ENCODE measurements at regions not wholly inside any gene's neighbourhood (a gene's known extent, or its start where the extent isn't known, plus 50 kb on each side); places are given as distances from the start of the nearest gene placed in this dataset.

DNA sequence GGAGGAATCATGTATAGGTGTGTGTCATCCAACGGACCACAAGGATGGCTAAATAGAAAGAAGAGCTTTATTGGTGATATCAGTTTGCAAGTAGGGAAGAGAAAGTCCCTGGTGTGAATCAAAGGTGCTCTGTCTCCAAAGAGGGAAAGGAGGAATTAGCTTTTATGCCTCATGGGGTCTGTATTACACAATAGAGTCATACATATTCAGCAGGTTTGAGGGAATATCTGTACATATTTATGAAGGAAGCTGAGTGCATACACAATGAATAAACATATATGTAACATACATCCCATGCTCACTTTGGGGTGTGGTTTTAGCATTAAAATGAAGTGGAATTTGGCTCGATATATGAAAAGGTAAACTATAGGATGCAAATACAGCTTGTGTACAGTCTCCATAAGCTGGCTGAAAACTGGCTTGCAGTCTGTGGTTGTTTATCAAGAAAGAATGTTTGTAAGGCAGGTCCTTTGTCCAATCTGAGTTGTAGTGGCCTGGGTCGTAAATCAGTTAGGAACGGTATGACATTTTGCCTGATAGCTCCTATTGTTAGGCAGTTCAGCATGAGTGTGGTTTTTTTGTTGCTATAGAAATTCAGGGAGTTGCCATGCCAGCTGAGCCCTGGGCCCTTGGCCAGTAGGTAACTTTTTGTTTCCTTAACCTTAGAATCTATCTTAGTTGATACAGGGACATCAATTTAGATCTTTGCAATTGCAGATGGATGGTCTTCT lies 198.0 kb upstream of the ZP4 start:
- TF ChIP-seq, protein P1, sequence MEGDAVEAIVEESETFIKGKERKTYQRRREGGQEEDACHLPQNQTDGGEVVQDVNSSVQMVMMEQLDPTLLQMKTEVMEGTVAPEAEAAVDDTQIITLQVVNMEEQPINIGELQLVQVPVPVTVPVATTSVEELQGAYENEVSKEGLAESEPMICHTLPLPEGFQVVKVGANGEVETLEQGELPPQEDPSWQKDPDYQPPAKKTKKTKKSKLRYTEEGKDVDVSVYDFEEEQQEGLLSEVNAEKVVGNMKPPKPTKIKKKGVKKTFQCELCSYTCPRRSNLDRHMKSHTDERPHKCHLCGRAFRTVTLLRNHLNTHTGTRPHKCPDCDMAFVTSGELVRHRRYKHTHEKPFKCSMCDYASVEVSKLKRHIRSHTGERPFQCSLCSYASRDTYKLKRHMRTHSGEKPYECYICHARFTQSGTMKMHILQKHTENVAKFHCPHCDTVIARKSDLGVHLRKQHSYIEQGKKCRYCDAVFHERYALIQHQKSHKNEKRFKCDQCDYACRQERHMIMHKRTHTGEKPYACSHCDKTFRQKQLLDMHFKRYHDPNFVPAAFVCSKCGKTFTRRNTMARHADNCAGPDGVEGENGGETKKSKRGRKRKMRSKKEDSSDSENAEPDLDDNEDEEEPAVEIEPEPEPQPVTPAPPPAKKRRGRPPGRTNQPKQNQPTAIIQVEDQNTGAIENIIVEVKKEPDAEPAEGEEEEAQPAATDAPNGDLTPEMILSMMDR (IDR thresholded peaks at IDR 0.05; ENCODE audit: unreplicated experiment), result no peak
- no peak for DNase-seq (ENCODE audit: low spot score in 2 of 2, unreplicated experiment in 2 of 2)
- no peak overlapping the region for H3K27ac Mint-ChIP-seq

DNA sequence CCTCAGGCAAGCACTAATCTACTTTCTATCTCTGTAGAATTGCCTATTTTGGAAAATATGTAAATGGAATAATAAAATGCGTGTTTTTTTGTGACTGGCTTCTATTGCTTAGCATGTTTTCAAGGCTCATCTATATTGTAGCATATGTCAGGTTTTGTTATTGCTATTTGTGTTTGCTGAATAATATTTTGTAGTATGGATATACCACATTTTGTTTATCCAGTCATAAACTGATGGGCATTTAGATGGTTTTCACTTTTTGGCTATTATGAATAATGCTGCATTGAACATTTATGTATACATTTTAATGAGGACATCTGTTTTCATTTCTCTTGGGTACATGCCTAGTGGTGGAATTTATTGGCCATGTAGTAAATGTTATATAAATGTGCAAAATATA lies 183.3 kb upstream of the ZP4 start:
- H3K36me3 Mint-ChIP-seq, result no peaks in the 10 kb centered on the region
- H3K27me3 Mint-ChIP-seq (ENCODE audit: low read depth), result peaks cover 2% of the 10 kb centered on the region
- H3K27ac Mint-ChIP-seq, result no peak overlapping the region
- no peak for DNase-seq (ENCODE audit: low spot score in 2 of 2, unreplicated experiment in 2 of 2)
- peaks cover 12% of the 10 kb centered on the region for H3K9me3 Mint-ChIP-seq
- TF ChIP-seq, protein P1 (IDR thresholded peaks at IDR 0.05; ENCODE audit: unreplicated experiment), result no peak
- H3K4me3 Mint-ChIP-seq, result no peak overlapping the region
- no peaks in the 10 kb centered on the region for H3K4me1 Mint-ChIP-seq

More for the DNA sequence above, 198.0 kb upstream of the ZP4 start:
- Mint-ChIP-seq H3K36me3 (no peaks in the 10 kb centered on the region), H3K4me3 (no peak overlapping the region), H3K9me3 (no peaks in the 10 kb centered on the region), H3K4me1 (peaks cover 4% of the 10 kb centered on the region), H3K27me3 (ENCODE audit: low read depth) (peaks cover 5% of the 10 kb centered on the region)

DNA sequence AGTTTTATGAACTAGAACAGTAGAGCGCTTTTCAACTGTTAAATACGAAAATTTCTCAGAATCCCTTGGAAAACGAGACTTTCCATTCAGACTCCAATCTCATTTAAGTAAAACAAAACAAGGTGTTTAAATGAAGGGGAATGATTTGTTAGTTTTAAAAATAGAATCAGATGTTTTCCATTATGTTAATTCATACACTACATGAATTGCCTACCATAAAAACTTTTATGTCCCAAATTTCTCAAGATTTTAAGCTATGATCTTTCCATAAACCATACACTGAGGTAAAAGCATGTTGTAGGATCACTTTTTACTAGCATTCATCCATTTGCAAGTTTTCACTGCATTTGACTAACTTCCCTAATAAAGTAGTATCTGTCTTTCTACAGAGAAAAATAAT lies 180.3 kb upstream of the ZP4 start:
- DNase-seq (ENCODE audit: low spot score in 2 of 2, unreplicated experiment in 2 of 2), result no peak
- Mint-ChIP-seq H3K4me1 (no peaks in the 10 kb centered on the region), H3K27me3 (ENCODE audit: low read depth) (peaks cover 4% of the 10 kb centered on the region), H3K9me3 (peaks cover 9% of the 10 kb centered on the region), H3K36me3 (no peaks in the 10 kb centered on the region), H3K27ac (no peak overlapping the region), H3K4me3 (no peak overlapping the region)
- TF ChIP-seq, protein P1 (IDR thresholded peaks at IDR 0.05; ENCODE audit: unreplicated experiment), result no peak

DNA sequence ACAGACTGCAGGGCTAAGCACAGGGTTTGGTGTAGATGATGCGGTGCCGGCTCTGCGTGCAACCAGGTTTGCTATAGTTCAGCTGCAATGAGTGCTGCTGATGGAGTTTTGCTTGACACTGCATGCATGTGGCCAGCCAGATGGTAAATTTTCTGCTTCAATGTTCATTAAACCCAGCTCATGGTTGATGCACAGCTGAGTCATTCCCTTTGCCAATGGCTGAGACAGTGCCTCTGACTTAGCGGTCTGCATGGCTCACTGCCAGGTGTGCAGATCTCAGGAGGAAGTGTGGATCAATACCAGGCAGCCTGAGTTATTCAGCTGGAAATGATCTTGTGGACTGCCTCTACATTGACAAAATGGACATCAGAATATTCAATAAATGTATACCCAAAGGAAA lies 172.7 kb upstream of the ZP4 start:
- TF ChIP-seq, protein P1 (IDR thresholded peaks at IDR 0.05; ENCODE audit: unreplicated experiment), result no peak

DNA sequence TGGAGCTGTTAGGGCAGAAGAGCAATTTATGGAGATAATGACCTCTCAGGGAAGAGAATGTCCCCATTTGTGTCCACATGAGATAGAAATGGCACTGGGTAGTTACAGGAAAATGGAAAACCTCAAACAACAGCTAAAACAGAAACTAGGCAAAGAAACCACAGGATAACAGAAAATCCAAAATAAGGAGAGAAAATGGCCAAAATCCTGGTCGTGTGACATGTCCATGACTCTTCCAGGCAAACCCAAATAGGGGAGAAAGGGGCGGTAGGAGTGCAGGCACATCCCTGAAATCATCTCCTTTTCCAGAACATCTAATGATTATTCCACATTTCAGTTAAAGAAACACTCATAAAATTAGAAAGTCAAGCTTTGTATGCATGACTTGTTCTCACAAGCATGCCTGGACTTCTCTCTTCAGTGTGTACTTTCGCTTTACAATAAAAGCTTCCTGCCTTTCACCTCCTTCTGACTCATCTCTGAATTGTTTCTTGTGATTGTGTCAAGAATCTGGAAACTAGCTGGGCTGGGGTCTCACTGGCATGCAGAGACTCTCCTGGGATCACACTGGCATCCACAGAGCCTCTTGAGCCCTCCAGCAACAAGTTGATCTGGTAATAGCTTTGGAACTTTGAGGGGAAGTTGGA lies 171.4 kb upstream of the ZP4 start:
- no peak overlapping the region for H3K4me3 Mint-ChIP-seq

More for the DNA sequence above, 172.7 kb upstream of the ZP4 start:
- DNase-seq (ENCODE audit: low spot score in 2 of 2, unreplicated experiment in 2 of 2), result no peak
- peaks cover 7% of the 10 kb centered on the region for H3K27me3 Mint-ChIP-seq (ENCODE audit: low read depth)
- no peaks in the 10 kb centered on the region for H3K36me3 Mint-ChIP-seq
- H3K27ac Mint-ChIP-seq, result no peak overlapping the region
- H3K9me3 Mint-ChIP-seq, result peaks cover 9% of the 10 kb centered on the region
- H3K4me1 Mint-ChIP-seq, result no peaks in the 10 kb centered on the region
- H3K4me3 Mint-ChIP-seq, result no peak overlapping the region

More for the DNA sequence above, 171.4 kb upstream of the ZP4 start:
- no peak for DNase-seq (ENCODE audit: low spot score in 2 of 2, unreplicated experiment in 2 of 2)
- H3K27ac Mint-ChIP-seq, result no peak overlapping the region
- no peaks in the 10 kb centered on the region for H3K36me3 Mint-ChIP-seq
- no peaks in the 10 kb centered on the region for H3K4me1 Mint-ChIP-seq
- H3K27me3 Mint-ChIP-seq (ENCODE audit: low read depth), result peaks cover 7% of the 10 kb centered on the region
- H3K9me3 Mint-ChIP-seq, result peaks cover 20% of the 10 kb centered on the region
- TF ChIP-seq, protein P1 (IDR thresholded peaks at IDR 0.05; ENCODE audit: unreplicated experiment), result no peak

All from mesothelial cell of epicardium (in vitro differentiated cells).